Hepatocyte (in vitro differentiated cells): ENCODE measurements at regions not wholly inside any gene's neighbourhood (a gene's known extent, or its start where the extent isn't known, plus 50 kb on each side); places are given as distances from the start of the nearest gene placed in this dataset.
A peak's percentile ranks its signal among the peaks of the same experiment; 100 is the strongest.

Experiments
- DNase-seq: peaks from one replicate; pipeline ENCODE4 v3.0.0-alpha.2; 2016; ENCODE audit warnings: low spot score
- H2AFZ ChIP-seq: fragments of 200-600 bp; sonication (generic); 2 replicates; pipeline ENCODE4 v1.6.0; 2016; ENCODE audit warnings: antibody characterized with exemption, mild to moderate bottlenecking
- H3K27ac ChIP-seq: fragments of 200-600 bp; sonication (generic); 2 replicates; pipeline ENCODE4 v1.5.1; 2016; ENCODE audit warnings: mild to moderate bottlenecking
- H3K27me3 ChIP-seq: fragments of 200-600 bp; sonication (generic); 2 replicates; pipeline ENCODE4 v1.6.1; 2016
- H3K36me3 ChIP-seq: fragments of 200-600 bp; sonication (generic); replicated peaks from 2 replicates; pipeline ENCODE4 v1.5.1; 2016; ENCODE audit warnings: low read depth; ENCODE audit not compliant: insufficient read depth
- H3K4me1 ChIP-seq: fragments of 200-600 bp; sonication (generic); 2 replicates; pipeline ENCODE4 v1.5.1; 2016; ENCODE audit warnings: mild to moderate bottlenecking, moderate library complexity; ENCODE audit not compliant: insufficient read depth
- H3K4me2 ChIP-seq: fragments of 200-600 bp; sonication (generic); 2 replicates; pipeline ENCODE4 v1.6.0; 2016
- H3K4me3 ChIP-seq: fragments of 200-600 bp; sonication (generic); 2 replicates; pipeline ENCODE4 v1.5.1; 2016; ENCODE audit warnings: mild to moderate bottlenecking
- H3K79me2 ChIP-seq: fragments of 200-600 bp; sonication (generic); 2 replicates; pipeline ENCODE4 v1.6.0; 2017; ENCODE audit warnings: mild to moderate bottlenecking
- H3K9me2 ChIP-seq: fragments of 200-600 bp; sonication (generic); replicated peaks from 2 replicates; pipeline ENCODE4 v1.6.0; 2017; ENCODE audit warnings: mild to moderate bottlenecking; ENCODE audit not compliant: insufficient read depth
- H3K9me3 ChIP-seq: fragments of 200-600 bp; sonication (generic); 2 replicates; pipeline ENCODE4 v1.5.1; 2016; ENCODE audit warnings: low read depth, mild to moderate bottlenecking
- H4K20me1 ChIP-seq: fragments of 200-600 bp; sonication (generic); 2 replicates; pipeline ENCODE4 v1.6.0; 2016; ENCODE audit warnings: mild to moderate bottlenecking; ENCODE audit not compliant: insufficient read depth, poor library complexity, severe bottlenecking
- CTCF ChIP-seq: fragments of 200-600 bp; sonication (generic); IDR thresholded peaks from 2 replicates; pipeline ENCODE4 v1.5.1; 2016; ENCODE audit warnings: antibody characterized with exemption, mild to moderate bottlenecking; ENCODE audit not compliant: poor library complexity
- EZH2 ChIP-seq: fragments of 200-600 bp; sonication (generic); IDR thresholded peaks from 2 replicates; pipeline ENCODE4 v1.6.1; 2016; ENCODE audit warnings: antibody characterized with exemption, mild to moderate bottlenecking, borderline replicate concordance
- EZH2phosphoT487 ChIP-seq: fragments of 200-600 bp; sonication (generic); IDR thresholded peaks from one replicate; pipeline ENCODE4 v1.6.1; 2018; ENCODE audit warnings: antibody characterized with exemption, mild to moderate bottlenecking, low read depth, moderate library complexity; ENCODE audit not compliant: unreplicated experiment, severe bottlenecking
- WGBS: methylation state at CpG from one replicate; pipeline ENCODE4 v1.1.6; 2016; ENCODE audit warnings: low lambda C conversion rate; ENCODE audit errors: missing lambda C conversion rate; 5-methylcytosine and 5-hydroxymethylcytosine counted together

GRCh38 chr11:116499396-116500003, 273.3 kb downstream of the BUD13 start:
- Histone ChIP-seq H3K27me3 (peaks cover 36% of the 10 kb centered on the region), H3K4me3 (no peak overlapping the region), H3K79me2 (no peaks in the 10 kb centered on the region), H4K20me1 (no peaks in the 10 kb centered on the region), H3K27ac (no peak overlapping the region), H3K9me3 (no peaks in the 10 kb centered on the region), H3K4me1 (no peaks in the 10 kb centered on the region), H2AFZ (no peak overlapping the region), H3K4me2 (no peak overlapping the region), H3K36me3 (no peaks in the 10 kb centered on the region), H3K9me2 (no peaks in the 10 kb centered on the region)
- DNase-seq = peak; percentile 93
- TF ChIP-seq EZH2phosphoT487 (no peak), EZH2 (no peak), CTCF (peak; percentile 70)
- 27% methylated on average over 17 of the region's 17 CpGs for WGBS

- TF ChIP-seq CTCF = no peak
- TF ChIP-seq EZH2phosphoT487 = no peak
- no peak for TF ChIP-seq EZH2
- peaks cover 32% of the 10 kb centered on the region for H3K27me3 ChIP-seq
Observed at GRCh38 chr11:116498161-116498560, 274.6 kb downstream of the BUD13 start.

GRCh38 chr11:116492600-116492999, 280.2 kb downstream of the BUD13 start:
- H3K9me3 ChIP-seq = no peaks in the 10 kb centered on the region
- no peaks in the 10 kb centered on the region for H4K20me1 ChIP-seq
- no peak overlapping the region for H3K4me3 ChIP-seq
- no peak overlapping the region for H2AFZ ChIP-seq
- peaks cover 29% of the 10 kb centered on the region for H3K27me3 ChIP-seq
- H3K36me3 ChIP-seq = no peaks in the 10 kb centered on the region
- H3K9me2 ChIP-seq = no peaks in the 10 kb centered on the region
- H3K79me2 ChIP-seq = no peaks in the 10 kb centered on the region
- DNase-seq = no peak
- no peaks in the 10 kb centered on the region for H3K4me1 ChIP-seq
- H3K27ac ChIP-seq = no peak overlapping the region
- H3K4me2 ChIP-seq = no peak overlapping the region
- WGBS = 88% methylated on average over 3 of the region's 3 CpGs
- TF ChIP-seq EZH2phosphoT487 (no peak), CTCF (no peak), EZH2 (no peak)

More at GRCh38 chr11:116498161-116498560, 274.6 kb downstream of the BUD13 start:
- no peaks in the 10 kb centered on the region for H3K9me2 ChIP-seq
- no peak overlapping the region for H3K27ac ChIP-seq
- no peak overlapping the region for H3K4me3 ChIP-seq
- no peak overlapping the region for H3K4me2 ChIP-seq
- H2AFZ ChIP-seq = no peak overlapping the region
- H3K9me3 ChIP-seq = no peaks in the 10 kb centered on the region
- H4K20me1 ChIP-seq = no peaks in the 10 kb centered on the region
- no peaks in the 10 kb centered on the region for H3K79me2 ChIP-seq
- no peaks in the 10 kb centered on the region for H3K4me1 ChIP-seq
- no peaks in the 10 kb centered on the region for H3K36me3 ChIP-seq
- no peak for DNase-seq
- WGBS = 91% methylated on average over 6 of the region's 6 CpGs
